ENCODE measurements at regions not wholly inside any gene's neighbourhood (a gene's known extent, or its start where the extent isn't known, plus 50 kb on each side); places are given as distances from the start of the nearest gene placed in this dataset.
"Not testable (repeated sequence)": the region's sequence is repeated elsewhere in the genome, so short reads cannot be mapped to it uniquely, and the experiment has no call there.

- no peak overlapping the region for H3K4me2 ChIP-seq (ENCODE audit: low read depth, low read length)
- H3K27me3 ChIP-seq (replicated peaks; ENCODE audit: insufficient read depth, low read length) = no peaks in the 10 kb centered on the region
- no peak overlapping the region for H3K27ac ChIP-seq (ENCODE audit: low read length)
- H3K9me3 ChIP-seq (replicated peaks; ENCODE audit: insufficient read depth, low read length) = no peaks in the 10 kb centered on the region
- no peak overlapping the region for H3K9ac ChIP-seq (ENCODE audit: low read length)
- no peaks in the 10 kb centered on the region for H3K4me1 ChIP-seq (ENCODE audit: low read length)
- H3K36me3 ChIP-seq (replicated peaks; ENCODE audit: insufficient read depth, low read length) = no peaks in the 10 kb centered on the region
- no peaks in the 10 kb centered on the region for H3K9me2 ChIP-seq (replicated peaks; ENCODE audit: insufficient read depth, low read length)
- H4K20me1 ChIP-seq (ENCODE audit: insufficient read depth, low read length) = no peaks in the 10 kb centered on the region
- no peaks in the 10 kb centered on the region for H3F3A ChIP-seq (ENCODE audit: insufficient read depth, low read length)
- no peak overlapping the region for H2AFZ ChIP-seq (ENCODE audit: low read length)
- no peak overlapping the region for H3K4me3 ChIP-seq (ENCODE audit: low read length)
- TF ChIP-seq EZH2 (optimal IDR thresholded peaks at IDR 0.05; ENCODE audit: low read depth, low read length) (no peak), EZH2phosphoT487 (IDR thresholded peaks at IDR 0.05; ENCODE audit: low read length) (no peak), CTCF (IDR thresholded peaks at IDR 0.05; ENCODE audit: low read length) (no peak)
- H3K79me2 ChIP-seq (ENCODE audit: low read length) = no peaks in the 10 kb centered on the region
- DNase-seq = no peak
These were observed 178.8 kb upstream of the ZNF644 start for GRCh38 chr1:91200675-91201074.

- no peaks in the 10 kb centered on the region for H3K4me1 ChIP-seq (ENCODE audit: low read length)
- H3K4me3 ChIP-seq (ENCODE audit: low read length) = no peak overlapping the region
- no peaks in the 10 kb centered on the region for H4K20me1 ChIP-seq (ENCODE audit: insufficient read depth, low read length)
- no peaks in the 10 kb centered on the region for H3K27me3 ChIP-seq (replicated peaks; ENCODE audit: insufficient read depth, low read length)
- no peak for DNase-seq
- H3K4me2 ChIP-seq (ENCODE audit: low read depth, low read length) = no peak overlapping the region
- no peak overlapping the region for H2AFZ ChIP-seq (ENCODE audit: low read length)
- H3K9me3 ChIP-seq (replicated peaks; ENCODE audit: insufficient read depth, low read length) = no peaks in the 10 kb centered on the region
- H3F3A ChIP-seq (ENCODE audit: insufficient read depth, low read length) = no peaks in the 10 kb centered on the region
- TF ChIP-seq EZH2phosphoT487 (IDR thresholded peaks at IDR 0.05; ENCODE audit: low read length) (no peak), EZH2 (optimal IDR thresholded peaks at IDR 0.05; ENCODE audit: low read depth, low read length) (no peak)
- H3K36me3 ChIP-seq (replicated peaks; ENCODE audit: insufficient read depth, low read length) = no peaks in the 10 kb centered on the region
- no peak overlapping the region for H3K27ac ChIP-seq (ENCODE audit: low read length)
- H3K9ac ChIP-seq (ENCODE audit: low read length) = no peak overlapping the region
- H3K9me2 ChIP-seq (replicated peaks; ENCODE audit: insufficient read depth, low read length) = no peaks in the 10 kb centered on the region
- no peaks in the 10 kb centered on the region for H3K79me2 ChIP-seq (ENCODE audit: low read length)
These were observed 178.2 kb upstream of the ZNF644 start for GRCh38 chr1:91199988-91200387.

GRCh38 chr1:91190996-91191395, 169.2 kb upstream of the ZNF644 start:
- no peak overlapping the region for H3K4me2 ChIP-seq (ENCODE audit: low read depth, low read length)
- no peaks in the 10 kb centered on the region for H3F3A ChIP-seq (ENCODE audit: insufficient read depth, low read length)
- H3K27ac ChIP-seq (ENCODE audit: low read length) = no peak overlapping the region
- H3K79me2 ChIP-seq (ENCODE audit: low read length) = no peaks in the 10 kb centered on the region
- H2AFZ ChIP-seq (ENCODE audit: low read length) = no peak overlapping the region
- no peak for DNase-seq
- H3K9me3 ChIP-seq (replicated peaks; ENCODE audit: insufficient read depth, low read length) = no peaks in the 10 kb centered on the region
- H3K9ac ChIP-seq (ENCODE audit: low read length) = no peak overlapping the region
- H3K27me3 ChIP-seq (replicated peaks; ENCODE audit: insufficient read depth, low read length) = no peaks in the 10 kb centered on the region
- no peaks in the 10 kb centered on the region for H3K36me3 ChIP-seq (replicated peaks; ENCODE audit: insufficient read depth, low read length)
- H3K9me2 ChIP-seq (replicated peaks; ENCODE audit: insufficient read depth, low read length) = no peaks in the 10 kb centered on the region
- TF ChIP-seq EZH2phosphoT487 (IDR thresholded peaks at IDR 0.05; ENCODE audit: low read length) (no peak), EZH2 (optimal IDR thresholded peaks at IDR 0.05; ENCODE audit: low read depth, low read length) (no peak), CTCF (IDR thresholded peaks at IDR 0.05; ENCODE audit: low read length) (no peak)
- H3K4me3 ChIP-seq (ENCODE audit: low read length) = no peak overlapping the region
- no peaks in the 10 kb centered on the region for H4K20me1 ChIP-seq (ENCODE audit: insufficient read depth, low read length)
- H3K4me1 ChIP-seq (ENCODE audit: low read length) = no peaks in the 10 kb centered on the region

GRCh38 chr1:91189096-91189495, 167.3 kb upstream of the ZNF644 start:
- no peak overlapping the region for H3K4me2 ChIP-seq (ENCODE audit: low read depth, low read length)
- no peaks in the 10 kb centered on the region for H3K27me3 ChIP-seq (replicated peaks; ENCODE audit: insufficient read depth, low read length)
- H3K4me1 ChIP-seq (ENCODE audit: low read length) = no peaks in the 10 kb centered on the region
- no peaks in the 10 kb centered on the region for H3K79me2 ChIP-seq (ENCODE audit: low read length)
- H4K20me1 ChIP-seq (ENCODE audit: insufficient read depth, low read length) = no peaks in the 10 kb centered on the region
- H3K9me2 ChIP-seq (replicated peaks; ENCODE audit: insufficient read depth, low read length) = no peaks in the 10 kb centered on the region
- H2AFZ ChIP-seq (ENCODE audit: low read length) = no peak overlapping the region
- TF ChIP-seq CTCF (IDR thresholded peaks at IDR 0.05; ENCODE audit: low read length) = no peak
- TF ChIP-seq EZH2 (optimal IDR thresholded peaks at IDR 0.05; ENCODE audit: low read depth, low read length) = no peak
- TF ChIP-seq EZH2phosphoT487 (IDR thresholded peaks at IDR 0.05; ENCODE audit: low read length) = no peak
- no peaks in the 10 kb centered on the region for H3F3A ChIP-seq (ENCODE audit: insufficient read depth, low read length)
- no peaks in the 10 kb centered on the region for H3K9me3 ChIP-seq (replicated peaks; ENCODE audit: insufficient read depth, low read length)
- H3K9ac ChIP-seq (ENCODE audit: low read length) = no peak overlapping the region
- H3K27ac ChIP-seq (ENCODE audit: low read length) = no peak overlapping the region
- H3K4me3 ChIP-seq (ENCODE audit: low read length) = no peak overlapping the region
- H3K36me3 ChIP-seq (replicated peaks; ENCODE audit: insufficient read depth, low read length) = no peaks in the 10 kb centered on the region
- DNase-seq = no peak

GRCh38 chr1:91182807-91183206, 161.0 kb upstream of the ZNF644 start:
- H3K27me3 ChIP-seq (replicated peaks; ENCODE audit: insufficient read depth, low read length); H3K79me2 ChIP-seq (ENCODE audit: low read length); H3K27ac ChIP-seq (ENCODE audit: low read length); H3K4me3 ChIP-seq (ENCODE audit: low read length); H3K9me3 ChIP-seq (replicated peaks; ENCODE audit: insufficient read depth, low read length); H3F3A ChIP-seq (ENCODE audit: insufficient read depth, low read length); H3K4me2 ChIP-seq (ENCODE audit: low read depth, low read length); H3K36me3 ChIP-seq (replicated peaks; ENCODE audit: insufficient read depth, low read length); DNase-seq; H2AFZ ChIP-seq (ENCODE audit: low read length); H3K9ac ChIP-seq (ENCODE audit: low read length); H3K4me1 ChIP-seq (ENCODE audit: low read length); H4K20me1 ChIP-seq (ENCODE audit: insufficient read depth, low read length); H3K9me2 ChIP-seq (replicated peaks; ENCODE audit: insufficient read depth, low read length): not testable (repeated sequence)

All from MM.1S (cell line).